SK-N-MC (cell line): ENCODE measurements at regions not wholly inside any gene's neighbourhood (a gene's known extent, or its start where the extent isn't known, plus 50 kb on each side); places are given as distances from the start of the nearest gene placed in this dataset.

Experiments used
- EZH2 ChIP-seq: fragments of 200-600 bp; sonication (generic); IDR thresholded peaks from one replicate; pipeline ENCODE4 v1.6.1; 2017; ENCODE audit warnings: antibody characterized with exemption
- FOXP2 ChIP-seq: optimal IDR thresholded peaks from 2 replicates; pipeline ENCODE3; 2011; ENCODE audit warnings: mild to moderate bottlenecking, moderate library complexity; ENCODE audit not compliant: insufficient read depth; ENCODE audit errors: extremely low read length, control extremely low read depth
- POLR2AphosphoS5 ChIP-seq: IDR thresholded peaks from 2 replicates; pipeline ENCODE4 v1.6.1; 2012; ENCODE audit warnings: mild to moderate bottlenecking, low read depth, low read length, borderline replicate concordance

DNA sequence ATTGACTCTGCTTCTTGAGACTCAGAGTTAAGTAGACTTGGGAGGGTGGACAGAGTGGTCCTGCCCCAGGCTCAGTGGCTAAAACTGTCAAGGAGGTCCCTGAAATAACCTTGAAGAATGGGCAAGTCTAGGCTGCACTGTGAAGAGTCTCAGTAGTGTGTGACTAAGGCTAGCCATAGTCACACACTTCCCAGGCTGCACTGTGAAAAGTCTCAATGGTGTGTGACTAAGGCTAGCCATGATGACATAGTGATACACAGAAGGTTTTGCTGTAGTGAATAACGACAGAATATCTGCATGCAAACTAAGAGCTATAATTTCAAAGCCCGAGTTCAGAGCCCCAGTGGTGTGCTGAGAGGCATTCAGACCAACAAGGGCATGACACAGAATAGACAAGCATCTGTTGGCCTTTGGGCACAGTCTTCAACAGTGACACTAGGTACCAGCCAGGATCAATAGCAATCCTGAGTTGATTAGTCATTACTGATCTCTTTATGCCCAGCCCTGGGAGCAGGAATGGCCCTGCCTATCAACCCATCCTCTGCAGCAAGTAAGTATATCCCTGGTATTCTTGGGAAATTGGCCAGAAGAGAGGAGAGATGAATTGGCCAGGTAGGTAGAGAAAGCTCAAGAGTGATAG lies 72.4 kb upstream of the BBX start:
- TF ChIP-seq EZH2 (no peak), POLR2AphosphoS5 (no peak), FOXP2 (no peak)
